ENCODE measurements at regions not wholly inside any gene's neighbourhood (a gene's known extent, or its start where the extent isn't known, plus 50 kb on each side); places are given as distances from the start of the nearest gene placed in this dataset.

DNA sequence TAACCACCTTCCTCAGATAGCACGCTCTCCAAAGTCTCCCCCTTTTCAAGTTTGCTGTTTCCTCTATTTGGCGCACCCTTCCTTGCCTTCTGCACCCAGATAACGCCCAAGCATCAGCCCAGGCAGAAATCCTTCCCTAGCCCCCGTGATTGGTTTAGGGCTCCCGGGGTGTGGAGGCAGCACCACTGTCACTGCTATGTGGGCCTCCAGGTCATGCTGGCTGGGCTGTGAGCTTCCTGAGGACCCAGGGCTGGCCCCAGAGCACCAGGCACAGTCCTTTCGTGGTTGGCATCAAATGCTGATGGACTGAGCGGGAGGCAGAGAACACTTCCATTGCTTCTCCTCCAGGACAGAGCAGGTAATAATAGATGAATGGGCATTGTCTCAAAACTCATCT is 311.4 kb downstream of the BCL11B start:
- H3K4me1 ChIP-seq, result no peaks in the 10 kb centered on the region
- TF ChIP-seq, protein P1, sequence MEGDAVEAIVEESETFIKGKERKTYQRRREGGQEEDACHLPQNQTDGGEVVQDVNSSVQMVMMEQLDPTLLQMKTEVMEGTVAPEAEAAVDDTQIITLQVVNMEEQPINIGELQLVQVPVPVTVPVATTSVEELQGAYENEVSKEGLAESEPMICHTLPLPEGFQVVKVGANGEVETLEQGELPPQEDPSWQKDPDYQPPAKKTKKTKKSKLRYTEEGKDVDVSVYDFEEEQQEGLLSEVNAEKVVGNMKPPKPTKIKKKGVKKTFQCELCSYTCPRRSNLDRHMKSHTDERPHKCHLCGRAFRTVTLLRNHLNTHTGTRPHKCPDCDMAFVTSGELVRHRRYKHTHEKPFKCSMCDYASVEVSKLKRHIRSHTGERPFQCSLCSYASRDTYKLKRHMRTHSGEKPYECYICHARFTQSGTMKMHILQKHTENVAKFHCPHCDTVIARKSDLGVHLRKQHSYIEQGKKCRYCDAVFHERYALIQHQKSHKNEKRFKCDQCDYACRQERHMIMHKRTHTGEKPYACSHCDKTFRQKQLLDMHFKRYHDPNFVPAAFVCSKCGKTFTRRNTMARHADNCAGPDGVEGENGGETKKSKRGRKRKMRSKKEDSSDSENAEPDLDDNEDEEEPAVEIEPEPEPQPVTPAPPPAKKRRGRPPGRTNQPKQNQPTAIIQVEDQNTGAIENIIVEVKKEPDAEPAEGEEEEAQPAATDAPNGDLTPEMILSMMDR (IDR thresholded peaks at IDR 0.05), result no peak
- H3K36me3 ChIP-seq (ENCODE audit: insufficient read depth in 1 of 2, low read depth in 1 of 2), result no peaks in the 10 kb centered on the region
- no peaks in the 10 kb centered on the region for H3K9me3 ChIP-seq
- H3K4me3 ChIP-seq, result no peak overlapping the region
- 89 to 93% (median 92%) methylated on average over 7 of the region's 7 CpGs for WGBS, 3 donors
- peaks cover 0 to 4% (median 0%) of the 10 kb centered on the region in 3 donors for H3K27me3 ChIP-seq (ENCODE audit: insufficient read depth in 3 of 3, low read length in 2 of 3)
- intact Hi-C loops (cut with DNase I), result no loop called here
- ATAC-seq, result no peak
- no peak for DNase-seq
- H3K27ac ChIP-seq, result no peak overlapping the region

DNA sequence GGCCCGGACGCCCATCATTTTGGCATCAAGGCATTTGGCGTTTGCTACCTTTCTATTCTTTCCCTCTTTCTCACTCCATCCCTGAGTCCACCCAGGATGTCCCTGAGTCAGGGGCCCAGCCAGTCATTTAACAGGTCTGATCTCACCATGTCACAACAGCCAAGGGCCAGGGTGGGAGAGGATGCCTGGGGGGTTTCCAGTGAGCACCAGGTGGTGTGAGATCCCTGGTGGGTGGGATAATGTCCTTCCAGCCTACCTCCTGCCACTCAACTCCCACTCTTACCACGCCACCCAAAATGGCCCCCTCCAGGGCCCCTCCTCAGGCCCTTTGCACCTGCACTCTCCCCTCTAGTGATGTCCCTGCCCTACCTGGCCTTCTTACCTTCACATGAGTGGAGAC is 310.8 kb downstream of the BCL11B start:
- no peak overlapping the region for H3K27ac ChIP-seq
- H3K9me3 ChIP-seq, result no peaks in the 10 kb centered on the region
- TF ChIP-seq, protein P1 (IDR thresholded peaks at IDR 0.05), result no peak
- WGBS, 3 donors, result 94 to 99% (median 96%) methylated on average over 4 of the region's 4 CpGs
- intact Hi-C loops (cut with DNase I), result no loop called here
- ATAC-seq, result no peak
- H3K4me1 ChIP-seq, result no peaks in the 10 kb centered on the region
- H3K4me3 ChIP-seq, result no peak overlapping the region
- DNase-seq, result no peak
- peaks cover 0 to 4% (median 0%) of the 10 kb centered on the region in 3 donors for H3K27me3 ChIP-seq (ENCODE audit: insufficient read depth in 3 of 3, low read length in 2 of 3)
- no peaks in the 10 kb centered on the region for H3K36me3 ChIP-seq (ENCODE audit: insufficient read depth in 1 of 2, low read depth in 1 of 2)

DNA sequence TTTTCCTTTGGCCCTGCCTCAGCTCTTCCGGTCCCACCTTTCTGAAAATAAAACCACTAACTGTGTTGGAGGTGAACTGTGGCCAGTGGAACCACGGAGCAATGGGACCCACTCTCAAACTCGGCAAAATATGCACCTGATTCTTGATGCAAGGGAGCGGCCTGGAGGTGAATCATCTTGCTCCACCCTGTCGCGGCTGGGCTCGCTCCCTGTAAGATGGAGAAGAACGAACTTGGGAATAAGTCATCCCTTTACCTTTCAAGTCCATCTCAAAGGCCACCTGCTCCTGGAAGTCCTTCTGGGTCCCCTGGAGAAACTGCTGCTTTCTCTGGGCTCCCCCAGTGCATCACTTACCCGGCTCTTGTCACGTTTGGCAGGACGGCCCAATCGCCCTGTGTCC is 309.9 kb downstream of the BCL11B start:
- 88 to 91% (median 89%) methylated on average over 12 of the region's 12 CpGs for WGBS, 3 donors
- intact Hi-C loops (cut with DNase I), result no loop called here
- H3K27me3 ChIP-seq (ENCODE audit: insufficient read depth in 3 of 3, low read length in 2 of 3), result peaks cover 0 to 4% (median 0%) of the 10 kb centered on the region in 3 donors

DNA sequence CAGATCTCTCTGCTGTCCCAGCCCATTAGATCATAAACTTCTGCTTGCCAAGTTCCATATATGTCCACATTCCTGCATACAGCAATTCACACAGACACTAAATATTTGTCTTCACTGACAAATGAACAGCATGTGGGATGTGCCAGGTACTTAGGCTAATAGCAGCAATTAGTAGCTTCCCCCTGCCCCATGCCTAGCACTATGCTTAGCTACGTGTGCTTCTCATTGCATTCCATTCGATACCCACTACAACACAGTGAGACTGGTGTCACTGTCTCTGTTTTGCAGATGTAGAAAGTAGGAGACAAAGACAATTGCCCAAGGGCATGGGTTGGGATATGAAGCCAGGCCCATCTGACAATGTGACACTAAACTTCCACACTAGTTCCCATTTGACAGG is 308.4 kb downstream of the BCL11B start:
- Histone ChIP-seq H3K27me3 (ENCODE audit: insufficient read depth in 3 of 3, low read length in 2 of 3) (peaks cover 0 to 4% (median 0%) of the 10 kb centered on the region in 3 donors), H3K9me3 (no peaks in the 10 kb centered on the region), H3K4me3 (no peak overlapping the region), H3K4me1 (no peaks in the 10 kb centered on the region), H3K27ac (no peak overlapping the region), H3K36me3 (ENCODE audit: insufficient read depth in 1 of 2, low read depth in 1 of 2) (no peaks in the 10 kb centered on the region)
- intact Hi-C loops (cut with DNase I), result no loop called here
- ATAC-seq (no peak), DNase-seq (no peak)
- TF ChIP-seq, protein P1 (IDR thresholded peaks at IDR 0.05), result no peak
- 86 to 87% (median 87%) methylated on average over 2 of the region's 2 CpGs for WGBS, 3 donors

More for the DNA sequence above, 309.9 kb downstream of the BCL11B start:
- no peaks in the 10 kb centered on the region for H3K4me1 ChIP-seq
- no peak overlapping the region for H3K4me3 ChIP-seq
- no peak overlapping the region for H3K27ac ChIP-seq
- DNase-seq (no peak), ATAC-seq (no peak)
- TF ChIP-seq, protein P1 (IDR thresholded peaks at IDR 0.05), result no peak
- H3K9me3 ChIP-seq, result no peaks in the 10 kb centered on the region
- no peaks in the 10 kb centered on the region for H3K36me3 ChIP-seq (ENCODE audit: insufficient read depth in 1 of 2, low read depth in 1 of 2)

DNA sequence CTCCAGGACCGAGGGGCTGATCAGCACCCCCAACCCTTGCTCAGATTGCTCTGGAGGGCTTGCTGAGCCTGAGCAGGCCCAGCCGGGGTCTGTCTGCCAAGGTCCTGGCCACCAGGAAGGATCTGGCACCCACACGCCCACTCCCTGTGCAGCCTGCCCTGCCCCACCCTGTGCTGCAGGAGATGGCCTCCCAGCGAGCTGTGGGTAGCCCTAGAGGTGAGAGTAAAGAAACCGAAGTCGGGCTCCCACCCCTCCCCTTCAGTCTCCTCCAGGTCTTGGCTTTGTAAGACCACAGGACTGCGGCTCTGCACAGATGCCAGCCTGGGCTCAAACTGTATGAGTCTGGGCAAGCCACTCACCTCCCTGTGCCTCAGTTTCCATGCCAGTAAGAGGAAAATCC is 307.8 kb downstream of the BCL11B start:
- 62 to 72% (median 65%) methylated on average over 7 of the region's 7 CpGs for WGBS, 3 donors
- Histone ChIP-seq H3K9me3 (no peaks in the 10 kb centered on the region), H3K27me3 (ENCODE audit: insufficient read depth in 3 of 3, low read length in 2 of 3) (peaks cover 0 to 4% (median 0%) of the 10 kb centered on the region in 3 donors), H3K4me1 (no peaks in the 10 kb centered on the region), H3K27ac (no peak overlapping the region), H3K4me3 (no peak overlapping the region), H3K36me3 (ENCODE audit: insufficient read depth in 1 of 2, low read depth in 1 of 2) (no peaks in the 10 kb centered on the region)
- ATAC-seq (no peak), DNase-seq (no peak)
- TF ChIP-seq, protein P1 (IDR thresholded peaks at IDR 0.05), result no peak
- intact Hi-C loops (cut with DNase I), result no loop called here

Data from psoas muscle (tissue), 7 donors.